PC-3 (cell line): ENCODE measurements at regions not wholly inside any gene's neighbourhood (a gene's known extent, or its start where the extent isn't known, plus 50 kb on each side); places are given as distances from the start of the nearest gene placed in this dataset.

ENCODE experiments used
- ATAC-seq: fragments of 200-7000 bp; cut with Tn5 transposase; 2 replicates; pipeline ENCODE4 v1.9.1; 2020; ENCODE audit warnings: mild to moderate bottlenecking, moderate library complexity
- BruUV-seq: library from RNA; stranded (reverse); fragments of 400-500 nt; replicated peaks from 2 replicates; lab custom pipeline; 2021; lab: Mats Ljungman, UMichigan
- CTCF ChIA-PET: fragments of 300-600 bp; sonication (Branson Sonifier 250); formaldehyde crosslinking; loops from one replicate; lab custom pipeline; 2022; ENCODE audit warnings: antibody characterized with exemption; lab: Charles Lee
- POLR2A ChIA-PET: fragments of 300-600 bp; sonication (Branson Sonifier 250); formaldehyde crosslinking; loops from one replicate; lab custom pipeline; 2022; ENCODE audit warnings: antibody characterized with exemption; ENCODE audit not compliant: unreplicated experiment; lab: Charles Lee
- DNase-seq: peaks from one replicate; pipeline ENCODE4 v3.0.0-alpha.2; 2015
- H2AFZ ChIP-seq: fragments of 300-600 bp; sonication (generic); 2 replicates; pipeline ENCODE4 v1.6.0; 2016; ENCODE audit warnings: antibody characterized with exemption, low read length
- H3F3A ChIP-seq: fragments of 300-600 bp; sonication (generic); one replicate; pipeline ENCODE4 v1.6.0; 2017; ENCODE audit warnings: antibody characterized with exemption, low read length, control low read depth, mild to moderate bottlenecking; ENCODE audit not compliant: unreplicated experiment
- H3K27ac ChIP-seq: fragments of 300-600 bp; sonication (generic); 2 replicates; pipeline ENCODE4 v1.5.1; 2016; ENCODE audit warnings: mild to moderate bottlenecking, low read length
- H3K27me3 ChIP-seq: fragments of 300-600 bp; sonication (generic); 2 replicates; pipeline ENCODE4 v1.6.1; 2016; ENCODE audit warnings: low read length, mixed read lengths
- H3K36me3 ChIP-seq: fragments of 300-600 bp; sonication (generic); 2 replicates; pipeline ENCODE4 v1.6.1; 2016; ENCODE audit warnings: low read depth, mixed run types, low read length, mixed read lengths
- H3K4me1 ChIP-seq: fragments of 300-600 bp; sonication (generic); 2 replicates; pipeline ENCODE4 v1.5.1; 2016; ENCODE audit warnings: low read length; ENCODE audit not compliant: insufficient read depth
- H3K4me2 ChIP-seq: fragments of 300-600 bp; sonication (generic); 2 replicates; pipeline ENCODE4 v1.6.0; 2016; ENCODE audit warnings: low read length
- H3K4me3 ChIP-seq: fragments of 300-600 bp; sonication (generic); 2 replicates; pipeline ENCODE4 v1.5.1; 2016; ENCODE audit warnings: mild to moderate bottlenecking, low read length, mixed read lengths
- H3K79me2 ChIP-seq: fragments of 300-600 bp; sonication (generic); 2 replicates; pipeline ENCODE4 v1.6.1; 2017; ENCODE audit warnings: low read length, mixed read lengths
- H3K9ac ChIP-seq: fragments of 300-600 bp; sonication (generic); 2 replicates; pipeline ENCODE4 v1.6.0; 2016; ENCODE audit warnings: mild to moderate bottlenecking, low read length
- H3K9me2 ChIP-seq: fragments of 300-600 bp; sonication (generic); replicated peaks from 2 replicates; pipeline ENCODE4 v1.6.1; 2016; ENCODE audit warnings: mixed run types, low read length, mixed read lengths
- H3K9me3 ChIP-seq: fragments of 300-600 bp; sonication (generic); 2 replicates; pipeline ENCODE4 v1.6.1; 2016; ENCODE audit warnings: low read length, mixed read lengths
- H4K20me1 ChIP-seq: fragments of 300-600 bp; sonication (generic); 2 replicates; pipeline ENCODE4 v1.6.1; 2016; ENCODE audit warnings: low read length, mixed read lengths
- CTCF ChIP-seq: fragments of 300-600 bp; sonication (generic); conservative IDR thresholded peaks from 2 replicates; pipeline ENCODE4 v1.5.1; 2017; ENCODE audit warnings: antibody characterized with exemption, low read depth, mild to moderate bottlenecking, low read length
- EZH2 ChIP-seq: fragments of 300-600 bp; sonication (generic); IDR thresholded peaks from one replicate; pipeline ENCODE4 v1.6.1; 2017; ENCODE audit warnings: antibody characterized with exemption, mild to moderate bottlenecking, low read length; ENCODE audit not compliant: unreplicated experiment
- EZH2phosphoT487 ChIP-seq: fragments of 300-600 bp; sonication (generic); IDR thresholded peaks from 2 replicates; pipeline ENCODE4 v1.6.1; 2018; ENCODE audit warnings: mild to moderate bottlenecking, antibody characterized with exemption, low read length, borderline replicate concordance
- intact Hi-C: fragments of 100-400 bp; cut with micrococcal nuclease; formaldehyde crosslinking; loops from 2 replicates; pipeline ENCODE4 v1.9.0; 2023

GRCh38 chr21:38039841-38040240 is 123.6 kb upstream of the KCNJ6 start:
- no peak for TF ChIP-seq CTCF
- no TSS peak for BruUV-seq
- intact Hi-C loops: no loop called here
- H4K20me1 ChIP-seq: no peaks in the 10 kb centered on the region
- H3F3A ChIP-seq: no peaks in the 10 kb centered on the region
- H3K4me3 ChIP-seq: no peak overlapping the region
- H2AFZ ChIP-seq: no peak overlapping the region
- H3K9me3 ChIP-seq: no peaks in the 10 kb centered on the region
- H3K4me1 ChIP-seq: no peaks in the 10 kb centered on the region
- H3K27ac ChIP-seq: no peak overlapping the region
- ChIA-PET POLR2A (no interaction called here), CTCF (no interaction called here)
- DNase-seq: no peak
- no peak overlapping the region for H3K4me2 ChIP-seq
- H3K9me2 ChIP-seq: no peaks in the 10 kb centered on the region
- no peak overlapping the region for H3K9ac ChIP-seq
- no peak for ATAC-seq
- H3K27me3 ChIP-seq: peaks cover 3% of the 10 kb centered on the region; the same call in 1 of the 2 replicates
- no peaks in the 10 kb centered on the region for H3K79me2 ChIP-seq
- H3K36me3 ChIP-seq: no peaks in the 10 kb centered on the region

- TF ChIP-seq EZH2phosphoT487: no peak
- H4K20me1 ChIP-seq: no peaks in the 10 kb centered on the region
- no peak overlapping the region for H3K4me2 ChIP-seq
- H2AFZ ChIP-seq: no peak overlapping the region
- no peak overlapping the region for H3K27ac ChIP-seq
- H3F3A ChIP-seq: no peaks in the 10 kb centered on the region
- no peaks in the 10 kb centered on the region for H3K36me3 ChIP-seq
- H3K9ac ChIP-seq: no peak overlapping the region
- no peak overlapping the region for H3K4me3 ChIP-seq
- no peaks in the 10 kb centered on the region for H3K4me1 ChIP-seq
- H3K79me2 ChIP-seq: no peaks in the 10 kb centered on the region
- intact Hi-C loops: no loop called here
- ChIA-PET CTCF (no interaction called here), POLR2A (no interaction called here)
- no peaks in the 10 kb centered on the region for H3K9me3 ChIP-seq
- DNase-seq (no peak), ATAC-seq (no peak)
- H3K27me3 ChIP-seq: peaks cover 1% of the 10 kb centered on the region; the same call in 1 of the 2 replicates
- H3K9me2 ChIP-seq: no peaks in the 10 kb centered on the region
- no TSS peak for BruUV-seq
Measured at GRCh38 chr21:38041493-38041892, 125.2 kb upstream of the KCNJ6 start.

- H3K9me2 ChIP-seq: no peaks in the 10 kb centered on the region
- TF ChIP-seq EZH2: no peak
- CTCF ChIA-PET: no interaction called here
- DNase-seq (peak; percentile 28), ATAC-seq (no peak)
- no TSS peak for BruUV-seq
- no peak overlapping the region for H3K9ac ChIP-seq
- no peak overlapping the region for H3K4me2 ChIP-seq
- H3K9me3 ChIP-seq: no peaks in the 10 kb centered on the region
- H3K27ac ChIP-seq: no peak overlapping the region
- no peaks in the 10 kb centered on the region for H3K4me1 ChIP-seq
- intact Hi-C loops: no loop called here
- H4K20me1 ChIP-seq: no peaks in the 10 kb centered on the region
- no peak overlapping the region for H2AFZ ChIP-seq
- H3K4me3 ChIP-seq: no peak overlapping the region
- POLR2A ChIA-PET: no interaction called here
- H3K79me2 ChIP-seq: no peaks in the 10 kb centered on the region
- H3F3A ChIP-seq: no peaks in the 10 kb centered on the region
- no peaks in the 10 kb centered on the region for H3K27me3 ChIP-seq
- H3K36me3 ChIP-seq: no peaks in the 10 kb centered on the region
Measured at GRCh38 chr21:38042246-38042645, 126.0 kb upstream of the KCNJ6 start.

GRCh38 chr21:38048167-38048566 is 131.9 kb upstream of the KCNJ6 start:
- DNase-seq (no peak), ATAC-seq (no peak)
- Histone ChIP-seq H3K79me2 (no peaks in the 10 kb centered on the region), H3K4me2 (no peak overlapping the region), H3K27ac (no peak overlapping the region), H3K36me3 (no peaks in the 10 kb centered on the region), H3K27me3 (peaks cover 20% of the 10 kb centered on the region), H3K4me1 (no peaks in the 10 kb centered on the region), H3K4me3 (no peak overlapping the region), H3K9me2 (no peaks in the 10 kb centered on the region), H2AFZ (no peak overlapping the region), H4K20me1 (no peaks in the 10 kb centered on the region), H3F3A (no peaks in the 10 kb centered on the region), H3K9ac (no peak overlapping the region), H3K9me3 (no peaks in the 10 kb centered on the region)
- ChIA-PET POLR2A (no interaction called here), CTCF (no interaction called here)
- BruUV-seq: no TSS peak
- TF ChIP-seq EZH2phosphoT487 (no peak), EZH2 (no peak), CTCF (no peak)
- intact Hi-C loops: no loop called here
